Stimulated activated CD4-positive, alpha-beta T cell treated with anti-CD3 and anti-CD28 coated beads, Interleukin-4, amount 100 ng/mL, for 48 hours (primary cell): ENCODE measurements at regions not wholly inside any gene's neighbourhood (a gene's known extent, or its start where the extent isn't known, plus 50 kb on each side); places are given as distances from the start of the nearest gene placed in this dataset.

Experiments
- DNase-seq, 2 donors: peaks; one replicate each; pipeline ENCODE4 v3.0.0-alpha.2; 2020; ENCODE audit warnings: low read depth in 2 of 2

DNA sequence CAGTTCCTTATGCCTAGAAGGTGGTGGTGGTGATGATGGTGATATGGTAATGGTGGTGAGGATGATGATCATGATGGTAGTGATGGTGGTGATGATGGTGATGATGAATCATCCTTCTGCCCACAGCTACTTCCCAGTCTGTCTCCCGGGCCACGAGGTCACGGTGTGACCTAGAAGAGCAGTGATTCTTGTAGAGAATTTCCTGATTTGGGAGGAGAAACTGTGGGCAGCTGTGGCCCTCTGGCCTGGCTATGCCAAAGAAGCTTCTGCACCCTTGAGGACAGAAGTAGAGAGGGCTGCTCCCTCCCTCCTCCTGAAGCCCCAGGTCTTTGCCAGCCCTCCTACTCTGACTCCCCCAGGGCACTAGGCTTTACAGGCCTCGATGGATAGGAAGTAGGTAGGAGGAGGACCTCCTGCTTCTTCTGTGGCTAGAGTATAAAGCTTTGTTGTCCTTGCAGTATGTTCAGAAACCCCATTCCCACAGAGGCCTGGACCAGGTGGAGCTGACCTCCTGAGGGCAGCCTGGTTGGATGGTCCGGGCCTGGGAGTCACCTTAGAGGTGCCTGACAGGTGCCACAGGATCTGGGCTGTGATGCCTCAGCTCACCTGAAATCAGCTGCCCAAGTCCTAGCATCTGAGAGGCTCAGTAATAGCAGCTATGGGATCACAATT lies 57.9 kb upstream of the EPAS1 start:
- DNase-seq: no peak

GRCh38 chr2:46239847-46240181 lies 57.4 kb upstream of the EPAS1 start:
- DNase-seq: peak; percentile 37 to 45

DNA sequence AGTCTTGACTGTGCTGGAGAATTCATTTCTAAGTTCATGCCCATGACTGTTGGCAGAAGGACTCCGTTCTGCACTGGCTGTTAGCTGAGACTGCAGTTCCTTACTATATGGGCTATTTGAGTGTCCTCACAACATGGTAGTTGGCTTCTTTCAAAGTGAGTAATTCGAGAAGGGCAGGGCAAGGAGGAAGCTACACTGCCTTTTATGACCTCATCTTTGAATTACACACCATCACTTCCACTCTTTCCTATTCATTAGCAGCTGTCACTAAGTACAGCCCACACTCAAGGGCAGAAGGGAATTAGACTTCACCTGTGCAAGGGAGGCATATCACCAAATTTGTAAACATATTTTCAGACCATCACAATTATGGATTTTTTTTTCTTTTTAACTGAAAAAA lies 55.9 kb upstream of the EPAS1 start:
- DNase-seq: no peak

DNA sequence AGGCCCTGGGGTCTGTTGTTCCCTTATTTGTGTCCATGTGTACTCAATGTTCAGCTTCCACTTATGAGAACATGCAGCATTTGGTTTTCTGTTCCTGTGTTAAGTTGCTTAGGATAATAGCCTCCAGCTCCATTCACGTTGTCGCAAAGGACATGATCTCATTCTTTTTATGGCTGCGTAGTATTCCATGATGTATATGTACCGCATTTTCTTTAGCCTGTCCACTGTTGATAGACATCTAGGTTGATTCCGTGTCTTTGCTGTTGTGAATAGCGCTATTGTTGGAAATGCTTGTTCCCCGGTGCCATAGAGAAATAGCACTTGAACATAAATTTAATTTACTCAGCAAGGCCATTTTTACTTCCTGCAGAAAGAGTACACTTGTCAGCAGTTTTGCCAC lies 51.3 kb upstream of the EPAS1 start:
- no peak for DNase-seq

DNA sequence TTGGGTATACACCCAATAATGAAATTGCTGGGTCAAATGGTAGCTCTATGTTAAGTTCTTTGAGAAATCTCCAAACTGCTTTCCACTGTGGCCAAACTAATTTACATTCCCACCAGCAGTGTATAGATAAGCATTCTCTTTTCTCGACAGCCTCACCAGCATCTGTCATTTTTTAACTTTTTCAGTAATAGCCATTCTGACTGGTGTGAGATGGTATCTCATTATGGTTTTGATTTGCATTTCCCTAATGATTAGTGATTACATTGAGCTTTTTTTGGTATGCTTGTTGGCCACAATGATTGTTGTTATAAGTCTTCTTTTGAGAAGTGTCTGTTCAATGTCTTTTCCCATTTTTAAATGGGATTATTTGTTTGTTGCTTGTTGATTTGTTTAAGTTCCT lies 50.4 kb upstream of the EPAS1 start:
- no peak for DNase-seq
